ENCODE measurements at regions not wholly inside any gene's neighbourhood (a gene's known extent, or its start where the extent isn't known, plus 50 kb on each side); places are given as distances from the start of the nearest gene placed in this dataset.
"Not testable (repeated sequence)": the region's sequence is repeated elsewhere in the genome, so short reads cannot be mapped to it uniquely, and the experiment has no call there.

DNA sequence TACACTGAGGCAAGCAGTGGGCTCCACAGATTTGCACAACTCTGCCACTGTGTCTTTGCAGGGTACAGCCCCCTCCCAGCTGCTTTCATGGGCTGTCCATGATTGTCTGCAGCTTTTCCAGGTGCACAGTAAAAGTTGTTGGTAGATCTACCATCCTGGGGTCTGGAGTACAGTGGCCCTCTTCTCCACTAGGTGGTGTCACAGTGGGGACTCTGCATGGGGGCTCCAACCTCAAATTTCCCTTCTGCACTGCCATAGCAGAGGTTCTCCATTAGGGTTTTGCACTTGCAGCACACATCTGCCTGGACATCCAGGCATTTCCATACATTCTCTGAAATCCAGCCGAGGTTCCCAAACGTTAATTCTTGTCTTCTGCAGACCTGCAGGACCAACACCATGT, 1002.3 kb downstream of the FAM133A start:
- no peak overlapping the region for H3K4me3 ChIP-seq
- no peaks in the 10 kb centered on the region for H3K27me3 ChIP-seq (ENCODE audit: low read depth)
- no peaks in the 10 kb centered on the region for H3K36me3 ChIP-seq
- H3K9me3 ChIP-seq (replicated peaks), result no peaks in the 10 kb centered on the region
- no peaks in the 10 kb centered on the region for H3K4me1 ChIP-seq
- intact Hi-C loops (cut with micrococcal nuclease), result no loop called here
- TF ChIP-seq, protein P1, sequence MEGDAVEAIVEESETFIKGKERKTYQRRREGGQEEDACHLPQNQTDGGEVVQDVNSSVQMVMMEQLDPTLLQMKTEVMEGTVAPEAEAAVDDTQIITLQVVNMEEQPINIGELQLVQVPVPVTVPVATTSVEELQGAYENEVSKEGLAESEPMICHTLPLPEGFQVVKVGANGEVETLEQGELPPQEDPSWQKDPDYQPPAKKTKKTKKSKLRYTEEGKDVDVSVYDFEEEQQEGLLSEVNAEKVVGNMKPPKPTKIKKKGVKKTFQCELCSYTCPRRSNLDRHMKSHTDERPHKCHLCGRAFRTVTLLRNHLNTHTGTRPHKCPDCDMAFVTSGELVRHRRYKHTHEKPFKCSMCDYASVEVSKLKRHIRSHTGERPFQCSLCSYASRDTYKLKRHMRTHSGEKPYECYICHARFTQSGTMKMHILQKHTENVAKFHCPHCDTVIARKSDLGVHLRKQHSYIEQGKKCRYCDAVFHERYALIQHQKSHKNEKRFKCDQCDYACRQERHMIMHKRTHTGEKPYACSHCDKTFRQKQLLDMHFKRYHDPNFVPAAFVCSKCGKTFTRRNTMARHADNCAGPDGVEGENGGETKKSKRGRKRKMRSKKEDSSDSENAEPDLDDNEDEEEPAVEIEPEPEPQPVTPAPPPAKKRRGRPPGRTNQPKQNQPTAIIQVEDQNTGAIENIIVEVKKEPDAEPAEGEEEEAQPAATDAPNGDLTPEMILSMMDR (IDR thresholded peaks at IDR 0.05; ENCODE audit: borderline replicate concordance), result no peak
- no peak for DNase-seq
- no peak overlapping the region for H3K27ac ChIP-seq (replicated peaks)

DNA sequence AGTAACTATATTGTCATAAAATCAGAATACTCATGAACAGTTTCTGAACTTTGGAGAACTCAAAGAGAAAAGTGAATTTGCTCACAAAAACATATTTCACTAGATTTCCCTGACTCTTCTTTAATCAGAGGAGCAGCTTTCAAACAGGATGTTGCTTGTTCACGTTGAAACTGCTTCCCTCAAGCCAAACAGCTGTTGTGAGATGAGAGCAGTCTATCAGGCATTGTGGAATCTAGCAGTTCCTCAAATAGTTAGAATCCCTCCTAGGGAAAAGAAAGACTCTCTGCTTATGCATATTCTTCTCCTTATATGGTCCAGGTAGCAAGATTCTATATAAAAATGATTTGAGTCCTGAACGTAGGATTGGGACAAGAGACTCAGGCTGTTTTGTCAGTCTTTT, 1012.1 kb downstream of the FAM133A start:
- DNase-seq, result no peak
- H3K27me3 ChIP-seq (ENCODE audit: low read depth), result no peaks in the 10 kb centered on the region
- H3K4me1 ChIP-seq, result no peaks in the 10 kb centered on the region
- no peak overlapping the region for H3K4me3 ChIP-seq
- H3K27ac ChIP-seq (replicated peaks), result no peak overlapping the region
- intact Hi-C loops (cut with micrococcal nuclease), result no loop called here
- H3K9me3 ChIP-seq (replicated peaks), result no peaks in the 10 kb centered on the region
- H3K36me3 ChIP-seq, result no peaks in the 10 kb centered on the region
- TF ChIP-seq, protein P1 (IDR thresholded peaks at IDR 0.05; ENCODE audit: borderline replicate concordance), result no peak

DNA sequence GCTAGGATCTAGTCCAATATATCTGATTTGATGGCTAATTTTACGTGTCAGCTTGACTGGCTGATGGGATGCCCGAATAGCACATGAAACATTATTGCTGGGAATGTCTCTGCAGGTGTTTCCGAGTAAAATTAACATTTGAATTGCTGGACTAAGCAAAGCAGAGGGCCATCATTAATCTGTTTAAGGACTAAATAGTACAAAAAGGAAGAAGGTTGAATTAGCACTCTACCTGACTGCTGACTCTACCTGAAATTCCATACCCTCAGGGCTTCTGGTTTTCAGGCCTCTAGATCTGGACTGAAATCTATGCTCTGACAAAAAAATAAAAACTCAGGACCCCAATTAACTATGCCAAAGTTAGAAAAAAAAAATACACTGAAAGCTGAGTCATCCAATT, 1021.9 kb downstream of the FAM133A start:
- H3K27ac ChIP-seq (replicated peaks), result no peak overlapping the region
- TF ChIP-seq, protein P1 (IDR thresholded peaks at IDR 0.05; ENCODE audit: borderline replicate concordance), result no peak
- no peak for DNase-seq
- intact Hi-C loops (cut with micrococcal nuclease), result no loop called here
- no peaks in the 10 kb centered on the region for H3K4me1 ChIP-seq
- no peaks in the 10 kb centered on the region for H3K27me3 ChIP-seq (ENCODE audit: low read depth)
- no peak overlapping the region for H3K4me3 ChIP-seq
- no peaks in the 10 kb centered on the region for H3K36me3 ChIP-seq
- H3K9me3 ChIP-seq (replicated peaks), result no peaks in the 10 kb centered on the region

DNA sequence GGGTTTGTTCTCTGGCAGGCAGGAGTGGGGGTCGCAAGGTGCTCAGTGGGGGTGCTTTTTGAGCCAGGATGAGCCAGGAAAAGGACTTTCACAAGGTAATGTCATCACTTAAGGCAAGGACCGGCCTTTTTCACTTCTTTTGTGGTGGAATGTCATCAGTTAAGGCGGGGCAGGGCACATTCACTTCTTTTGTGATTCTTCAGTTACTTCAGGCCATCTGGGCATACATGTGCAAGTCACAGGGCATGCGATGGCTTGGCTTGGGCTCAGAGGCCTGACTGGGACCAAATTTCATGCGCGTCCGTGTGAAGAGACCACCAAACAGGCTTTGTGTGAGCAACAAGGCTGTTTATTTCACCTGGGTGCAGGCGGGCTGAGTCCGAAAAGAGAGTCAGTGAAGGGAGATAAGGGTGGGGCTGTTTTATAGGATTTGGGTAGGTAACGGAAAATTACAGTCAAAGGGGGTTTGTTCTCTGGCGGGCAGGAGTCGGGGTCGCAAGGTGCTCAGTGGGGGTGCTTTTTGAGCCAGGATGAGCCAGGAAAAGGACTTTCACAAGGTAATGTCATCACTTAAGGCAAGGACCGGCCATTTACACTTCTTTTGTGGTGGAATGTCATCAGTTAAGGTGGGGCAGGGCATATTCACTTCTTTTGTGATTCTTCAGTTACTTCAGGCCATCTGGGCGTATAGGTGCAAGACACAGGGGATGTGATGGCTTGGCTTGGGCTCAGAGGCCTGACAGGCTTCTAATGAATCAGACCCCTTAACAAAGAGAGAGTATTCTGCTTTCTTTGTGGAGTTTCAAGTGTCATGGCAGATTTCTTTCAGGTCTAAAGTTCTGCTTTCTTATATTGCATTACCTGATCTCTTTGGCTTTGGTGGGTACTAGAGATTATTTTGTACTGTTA, 1030.6 kb downstream of the FAM133A start:
- intact Hi-C loops (cut with micrococcal nuclease); H3K4me1 ChIP-seq; H3K27ac ChIP-seq (replicated peaks); H3K27me3 ChIP-seq (ENCODE audit: low read depth); H3K9me3 ChIP-seq (replicated peaks); H3K36me3 ChIP-seq; DNase-seq; H3K4me3 ChIP-seq: not testable (repeated sequence)

DNA sequence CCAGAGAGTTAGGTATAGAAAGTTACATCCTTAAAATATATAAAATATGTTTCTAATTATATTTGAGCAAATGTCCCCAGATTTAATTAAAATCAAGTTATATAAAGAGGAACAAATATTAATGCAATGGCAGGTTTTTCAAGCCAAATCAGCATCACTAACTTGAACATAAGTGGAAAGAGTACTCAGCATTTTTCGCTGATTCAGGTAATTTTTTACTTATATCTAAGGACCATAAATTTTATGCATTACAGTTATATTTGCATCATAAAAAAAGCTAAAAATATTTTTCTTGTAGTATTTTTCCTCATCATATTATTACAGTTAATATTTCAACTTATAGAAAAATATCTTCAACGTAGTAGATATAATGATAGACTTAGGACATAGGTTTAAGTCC, 1047.4 kb downstream of the FAM133A start:
- Histone ChIP-seq H3K4me3 (no peak overlapping the region), H3K36me3 (no peaks in the 10 kb centered on the region), H3K27ac (replicated peaks) (no peak overlapping the region), H3K27me3 (ENCODE audit: low read depth) (no peaks in the 10 kb centered on the region), H3K4me1 (no peaks in the 10 kb centered on the region), H3K9me3 (replicated peaks) (no peaks in the 10 kb centered on the region)
- TF ChIP-seq, protein P1 (IDR thresholded peaks at IDR 0.05; ENCODE audit: borderline replicate concordance), result no peak
- DNase-seq, result no peak
- intact Hi-C loops (cut with micrococcal nuclease), result no loop called here

DNA sequence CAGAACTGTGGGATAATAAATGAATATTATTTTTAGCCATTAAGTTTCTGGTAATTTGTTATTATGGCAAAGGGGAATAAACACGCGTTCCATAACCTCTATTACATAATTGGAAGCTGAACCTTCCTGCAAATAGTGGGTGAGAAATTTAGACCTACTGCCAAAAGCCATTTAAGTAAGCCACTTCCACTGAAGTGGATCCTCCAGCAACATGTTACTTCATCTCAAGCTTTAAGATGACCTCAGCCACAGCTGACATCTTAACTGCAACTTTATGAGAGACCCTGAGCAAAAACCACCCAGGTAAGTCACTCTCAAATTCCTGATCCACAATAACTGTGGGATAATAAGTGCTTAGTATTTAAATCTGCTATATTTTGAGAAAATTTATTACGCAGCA, 1048.6 kb downstream of the FAM133A start:
- TF ChIP-seq, protein P1 (IDR thresholded peaks at IDR 0.05; ENCODE audit: borderline replicate concordance), result no peak
- Histone ChIP-seq H3K4me1 (no peaks in the 10 kb centered on the region), H3K36me3 (no peaks in the 10 kb centered on the region), H3K9me3 (replicated peaks) (no peaks in the 10 kb centered on the region), H3K27me3 (ENCODE audit: low read depth) (no peaks in the 10 kb centered on the region), H3K4me3 (no peak overlapping the region), H3K27ac (replicated peaks) (no peak overlapping the region)
- intact Hi-C loops (cut with micrococcal nuclease), result no loop called here
- no peak for DNase-seq

All from left ventricle myocardium inferior (tissue), 1 donor.